DMS79 (cell line): ENCODE measurements at regions not wholly inside any gene's neighbourhood (a gene's known extent, or its start where the extent isn't known, plus 50 kb on each side); places are given as distances from the start of the nearest gene placed in this dataset.

ENCODE experiments used
- DNase-seq: peaks from one replicate; lab custom pipeline; 2025; lab: John Stamatoyannopoulos, UW

DNA sequence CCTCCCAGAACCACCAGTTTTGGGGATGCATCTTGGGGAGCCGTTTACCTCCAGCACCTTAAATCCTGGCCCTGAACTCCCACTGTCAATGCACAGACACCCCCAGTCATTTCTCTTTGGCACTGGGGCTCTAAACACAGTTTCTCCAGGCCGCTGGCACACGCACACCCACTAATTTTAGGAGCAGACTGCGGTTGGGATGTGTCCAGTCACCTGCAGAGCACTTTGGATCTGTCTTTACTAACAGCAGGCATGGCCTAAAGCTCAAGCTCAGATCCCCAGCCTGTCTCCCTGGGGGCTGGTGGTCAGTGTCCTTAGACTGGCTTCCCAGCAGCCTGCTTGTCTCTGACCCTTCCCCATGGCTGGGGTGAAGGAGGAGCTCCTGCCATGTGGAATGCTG is 49.9 kb downstream of the SYNE3 start:
- no peak for DNase-seq

GRCh38 chr14:95465936-95466335 is 50.5 kb downstream of the SYNE3 start:
- DNase-seq: no peak

- no peak for DNase-seq
Measured at GRCh38 chr14:95465358-95465757, 51.1 kb downstream of the SYNE3 start.

DNA sequence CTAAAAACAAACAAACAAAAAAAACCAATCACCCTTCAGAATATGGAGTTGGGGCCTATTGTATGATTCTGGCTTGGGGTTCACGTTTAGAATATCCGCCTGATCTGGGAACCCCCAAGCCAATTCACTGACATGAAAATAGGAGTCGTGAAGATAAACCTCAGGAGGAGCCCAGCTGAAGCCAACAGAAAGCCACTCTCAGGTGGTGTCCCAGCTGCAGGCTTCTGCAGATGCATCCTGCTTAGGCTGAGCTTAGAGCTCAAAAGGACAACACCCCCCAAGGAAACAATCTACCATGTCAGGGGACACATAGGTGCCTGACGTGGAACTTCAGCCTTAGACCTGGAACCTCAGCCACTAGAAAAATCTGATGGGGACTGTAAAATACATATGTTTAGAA is 51.9 kb downstream of the SYNE3 start:
- no peak for DNase-seq

DNA sequence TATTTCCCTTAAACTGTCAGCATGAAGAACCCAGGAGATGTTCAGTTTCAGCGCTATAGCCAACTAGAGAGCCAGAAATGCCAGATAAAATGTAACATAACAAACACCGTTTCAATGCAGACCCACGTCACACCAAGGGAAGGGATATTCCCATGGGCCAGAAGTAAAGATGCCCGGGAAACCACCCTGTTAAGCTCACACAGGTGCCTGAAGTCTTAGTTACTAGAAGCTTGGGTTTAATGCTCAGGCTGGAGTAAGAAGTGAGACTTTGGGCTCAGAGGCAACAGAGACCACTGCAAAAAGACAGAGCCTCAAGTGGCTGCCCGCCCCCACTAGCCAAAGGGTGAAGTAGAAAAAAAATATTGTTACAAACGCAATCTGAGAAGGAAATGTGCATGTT is 52.3 kb downstream of the SYNE3 start:
- no peak for DNase-seq

- DNase-seq: peak; percentile 99
Measured at GRCh38 chr14:95463171-95463901, 53.1 kb downstream of the SYNE3 start.

DNA sequence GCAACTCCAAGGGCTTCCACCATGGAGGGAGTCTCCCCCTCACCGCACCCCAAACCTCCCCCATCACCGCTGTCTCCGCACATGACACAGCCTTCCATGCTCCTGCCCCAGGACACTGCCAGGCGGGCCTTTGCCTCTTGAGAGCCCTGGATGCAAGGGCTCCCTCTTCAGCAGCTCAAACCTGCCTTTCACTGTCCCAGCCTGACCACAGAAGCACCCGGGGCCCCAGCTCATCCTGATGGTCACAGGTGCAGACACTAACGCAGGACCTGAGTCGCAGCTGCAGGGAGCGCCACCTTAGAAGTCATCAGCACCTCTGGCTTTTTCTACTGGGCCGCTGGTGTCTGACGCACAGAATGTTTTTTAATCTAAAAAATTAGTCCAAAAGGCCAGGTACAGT is 54.0 kb downstream of the SYNE3 start:
- DNase-seq: no peak

DNA sequence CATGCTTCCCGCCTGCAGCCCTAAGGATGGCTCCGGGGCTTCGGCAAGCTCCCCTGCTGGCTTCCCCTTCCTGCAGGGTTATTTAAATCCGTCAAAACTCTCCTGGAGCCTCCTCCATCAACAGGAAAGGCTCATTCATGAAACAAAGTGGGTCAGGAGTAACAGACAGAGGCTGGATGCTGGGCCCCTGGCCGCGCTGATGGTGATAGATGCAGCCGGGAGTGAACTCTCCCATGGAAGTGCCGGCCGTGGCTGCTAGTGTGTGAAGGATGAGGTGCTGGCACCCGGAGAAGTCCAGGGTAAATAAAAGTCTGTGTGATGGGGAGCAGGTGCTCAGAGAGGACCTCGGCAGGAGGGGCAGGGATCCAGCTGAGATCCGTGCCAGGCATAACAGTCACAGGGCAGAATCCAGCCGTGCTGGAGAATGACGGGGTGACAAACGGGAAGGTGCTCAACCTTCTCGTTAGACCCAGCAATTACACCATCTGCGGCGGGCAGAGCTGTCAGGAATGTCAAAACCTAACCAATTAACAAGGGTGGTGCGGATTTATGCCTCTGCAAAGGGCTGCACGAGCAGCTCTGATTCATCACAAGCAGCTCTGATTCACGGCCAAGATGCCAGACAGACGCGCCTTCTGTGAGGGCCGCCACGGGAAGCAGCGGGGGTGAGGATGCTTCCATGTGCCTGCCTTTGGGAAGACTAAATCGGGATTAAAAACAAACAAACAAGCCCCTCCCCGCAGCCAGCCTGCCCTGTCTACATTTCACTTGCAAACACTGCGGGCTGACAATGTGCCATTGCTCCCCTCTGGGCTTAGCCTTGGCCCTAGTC is 55.6 kb downstream of the SYNE3 start:
- peak; percentile 56 for DNase-seq

DNA sequence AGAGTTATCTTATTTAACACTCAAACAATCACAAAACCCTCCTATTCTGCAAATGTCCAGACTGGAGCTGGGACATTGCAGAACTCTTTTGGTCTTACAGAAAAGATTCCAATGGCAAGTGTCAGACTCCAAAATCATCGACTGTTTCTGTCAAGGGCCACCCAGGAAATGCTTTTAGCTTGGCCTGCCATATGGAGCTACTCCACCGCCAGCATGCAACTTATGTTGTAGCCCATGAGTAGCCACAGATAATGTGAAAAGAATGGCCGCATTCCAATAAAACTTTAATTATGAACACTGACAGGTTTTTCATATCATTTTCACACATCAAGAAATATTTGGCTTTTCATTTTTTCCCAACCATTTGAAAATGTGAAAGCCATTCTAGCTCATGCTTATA is 57.5 kb downstream of the SYNE3 start:
- no peak for DNase-seq

- no peak for DNase-seq
Measured at GRCh38 chr14:95458459-95458858, 58.0 kb downstream of the SYNE3 start.

GRCh38 chr14:95456281-95456680 is 60.2 kb downstream of the SYNE3 start:
- no peak for DNase-seq

- no peak for DNase-seq
Measured at GRCh38 chr14:95455246-95455645, 61.2 kb downstream of the SYNE3 start.

- DNase-seq: no peak
Measured at GRCh38 chr14:95453713-95453980, 62.8 kb downstream of the SYNE3 start.

GRCh38 chr14:95452893-95453712 is 63.3 kb downstream of the SYNE3 start:
- DNase-seq: no peak

DNA sequence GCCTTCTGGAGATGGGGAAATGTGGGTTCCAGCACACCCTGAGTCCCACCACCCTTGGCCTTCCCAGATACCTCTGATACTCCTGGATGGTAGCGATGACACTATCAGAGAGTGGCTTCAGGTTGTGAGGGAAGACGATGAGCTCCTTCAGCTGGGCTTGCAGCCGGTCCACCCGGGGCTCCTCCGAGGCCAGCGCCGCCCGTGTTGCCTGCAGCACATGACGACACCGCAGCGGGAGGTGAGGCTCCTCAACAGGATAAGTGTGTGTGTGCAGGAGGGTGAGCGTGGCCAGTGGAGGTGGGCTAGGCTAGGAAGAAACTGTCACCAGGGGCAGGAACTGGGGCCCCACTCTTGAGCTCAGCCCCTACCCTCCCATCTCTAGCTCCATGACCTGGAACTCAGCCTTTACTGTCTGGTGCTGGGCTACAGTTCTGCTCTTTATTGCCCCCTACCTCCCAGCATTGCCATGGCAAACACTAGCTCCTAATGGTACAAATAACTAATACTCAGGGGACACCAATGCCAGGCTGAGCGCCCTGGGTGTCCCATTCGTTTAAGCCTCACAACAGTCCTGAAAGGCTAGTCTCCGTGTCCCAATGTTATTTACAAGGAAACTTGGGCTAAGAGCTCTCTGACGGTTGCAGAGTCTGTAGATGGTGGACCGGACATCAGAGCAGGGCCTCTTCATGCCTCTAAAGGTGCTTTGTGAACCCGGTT is 64.1 kb downstream of the SYNE3 start:
- no peak for DNase-seq

DNA sequence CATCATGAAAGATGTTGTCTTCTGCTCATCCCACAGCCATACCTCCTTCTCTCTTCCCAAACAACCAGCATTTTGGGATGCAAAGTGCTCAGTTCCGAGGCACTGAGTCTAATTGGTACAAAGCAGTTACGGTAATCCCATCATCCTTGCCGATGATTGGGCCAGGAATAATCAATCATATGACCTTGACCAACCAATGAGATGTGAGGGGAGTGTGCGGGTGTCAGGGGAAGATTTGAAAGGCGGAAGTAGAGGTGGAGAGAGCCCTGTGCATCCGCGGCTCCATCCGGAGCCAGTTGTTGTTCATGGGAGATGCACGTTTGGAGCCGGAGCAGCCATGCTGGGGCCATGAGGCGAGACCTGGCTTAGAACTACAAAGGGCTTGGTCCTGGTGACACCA is 67.3 kb downstream of the SYNE3 start:
- DNase-seq: no peak

- no peak for DNase-seq
Measured at GRCh38 chr14:95446470-95446869, 70.0 kb downstream of the SYNE3 start.

GRCh38 chr14:95445676-95446075 is 70.8 kb downstream of the SYNE3 start:
- DNase-seq: no peak

DNA sequence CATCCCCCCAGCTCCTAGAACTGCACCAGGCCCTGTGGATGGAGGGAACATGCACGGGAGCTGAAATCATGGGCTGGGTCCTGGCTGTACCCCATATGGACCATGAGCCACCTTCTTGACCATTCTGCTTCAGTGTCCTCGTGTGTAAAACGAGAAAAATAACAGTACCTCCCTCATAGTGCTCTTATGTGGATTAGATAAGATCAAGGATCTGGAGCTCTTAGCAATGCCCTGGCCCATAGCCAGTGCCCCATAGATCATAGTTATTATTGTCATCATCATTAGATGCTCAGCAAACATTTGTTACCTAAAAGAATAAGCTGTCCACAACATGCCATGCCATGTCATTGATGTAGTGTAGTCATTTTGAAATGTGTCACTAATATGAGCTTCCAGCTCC is 71.3 kb downstream of the SYNE3 start:
- no peak for DNase-seq

- DNase-seq: no peak
Measured at GRCh38 chr14:95444132-95445129, 72.0 kb downstream of the SYNE3 start.

DNA sequence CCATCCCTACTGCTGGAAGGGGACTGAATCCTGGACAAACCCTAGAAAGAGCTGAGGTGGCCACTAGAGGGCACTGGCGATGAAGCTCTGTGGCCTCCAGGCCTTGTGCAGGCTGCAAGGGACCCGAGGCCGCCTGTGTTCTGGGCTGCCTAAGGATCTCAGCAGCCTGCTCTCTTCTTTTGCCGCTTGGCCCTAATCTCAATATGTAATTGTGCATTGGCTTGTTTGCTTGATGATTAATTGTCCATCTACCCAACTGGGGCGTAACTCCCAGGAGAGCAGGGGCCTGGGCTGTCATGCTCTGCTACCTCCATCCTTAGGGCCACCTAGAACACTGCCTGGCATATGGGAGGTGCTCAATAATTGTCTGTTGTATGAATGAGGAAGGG is 73.8 kb downstream of the SYNE3 start:
- DNase-seq: peak; percentile 74
